ENCODE measurements at regions not wholly inside any gene's neighbourhood (a gene's known extent, or its start where the extent isn't known, plus 50 kb on each side); places are given as distances from the start of the nearest gene placed in this dataset.
"Not testable (repeated sequence)": the region's sequence is repeated elsewhere in the genome, so short reads cannot be mapped to it uniquely, and the experiment has no call there.

DNA sequence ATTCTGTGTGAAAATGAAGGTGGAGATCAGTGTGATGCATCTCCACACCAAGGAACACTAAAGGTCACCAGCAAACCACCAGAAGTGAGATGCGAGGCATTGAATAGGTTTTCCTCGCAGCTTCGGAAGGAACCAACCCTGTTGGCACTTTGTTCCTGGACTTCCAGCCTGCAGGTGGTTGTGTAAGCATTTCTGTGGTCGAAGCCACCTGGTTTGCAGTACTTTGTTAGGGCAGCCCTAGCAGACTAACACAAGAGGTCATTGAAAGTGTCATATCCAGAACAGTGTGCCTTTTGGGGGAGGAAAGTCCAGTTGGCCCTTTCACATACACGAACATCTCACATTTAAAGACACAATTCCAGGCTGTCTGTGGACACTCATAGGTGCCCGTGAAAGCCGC lies 237.2 kb upstream of the PLGLB1 start:
- DNase-seq (ENCODE audit: low read depth, low spot score); dilution Hi-C loops (cut with MboI; ENCODE audit: extremely low pct_ligation_motif_present, low sequenced_read_pairs); H3K27me3 ChIP-seq (ENCODE audit: control insufficient read depth, extremely low read depth, insufficient read depth, low read length); H3K4me2 ChIP-seq (ENCODE audit: control insufficient read depth, extremely low read depth, insufficient read depth, low read depth, low read length); H3K27ac ChIP-seq (ENCODE audit: control insufficient read depth, insufficient read depth, low read length); H4K20me1 ChIP-seq (ENCODE audit: control insufficient read depth, extremely low read depth, insufficient read depth, low read length); H3K36me3 ChIP-seq (ENCODE audit: control insufficient read depth in 2 of 2, extremely low read depth in 1 of 2, insufficient read depth in 2 of 2, low read length in 2 of 2); H3K4me3 ChIP-seq (ENCODE audit: control insufficient read depth in 2 of 3, extremely low read depth in 1 of 3, insufficient read depth in 2 of 3, low read depth in 1 of 3, low read length in 3 of 3); H3K79me2 ChIP-seq (ENCODE audit: control insufficient read depth, insufficient read depth, low read length); FAIRE-seq; H3K9me3 ChIP-seq (ENCODE audit: control insufficient read depth, low read depth, low read length); H3K9ac ChIP-seq (ENCODE audit: control insufficient read depth, extremely low read depth, insufficient read depth, low read length); H2AFZ ChIP-seq (ENCODE audit: control insufficient read depth, low read length); H3K4me1 ChIP-seq (ENCODE audit: control insufficient read depth, extremely low read depth, insufficient read depth, low read length); H3K9me1 ChIP-seq (ENCODE audit: control insufficient read depth, extremely low read depth, insufficient read depth, low read length): not testable (repeated sequence)

DNA sequence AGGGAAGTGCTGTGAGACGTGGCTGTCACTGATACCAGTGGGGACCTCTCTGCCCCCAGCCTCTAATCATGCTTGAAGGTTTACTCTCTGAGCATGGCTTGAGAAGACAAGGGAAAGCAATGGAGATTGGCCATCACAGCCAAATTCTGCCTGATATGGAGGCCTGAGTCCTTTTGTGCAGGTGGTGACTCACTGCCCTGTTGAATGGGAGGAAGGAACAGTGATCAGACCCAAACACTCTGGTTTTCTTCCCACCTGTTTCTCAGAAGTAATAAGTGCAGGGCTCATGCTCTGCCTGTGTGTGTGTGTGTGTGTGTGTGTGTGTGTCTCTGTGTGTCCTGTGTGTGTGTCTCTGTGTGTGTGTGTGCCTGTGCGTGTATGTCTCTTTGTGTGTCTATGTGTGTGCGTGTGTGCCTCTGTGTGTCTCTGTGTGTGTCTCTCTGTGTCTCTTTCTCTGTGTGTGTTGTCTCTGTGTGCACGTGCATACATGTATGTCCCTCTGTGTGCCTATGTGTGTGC lies 240.6 kb upstream of the PLGLB1 start:
- H3K9me3 ChIP-seq (ENCODE audit: control insufficient read depth, low read depth, low read length); H3K36me3 ChIP-seq (ENCODE audit: control insufficient read depth in 2 of 2, extremely low read depth in 1 of 2, insufficient read depth in 2 of 2, low read length in 2 of 2); H3K9me1 ChIP-seq (ENCODE audit: control insufficient read depth, extremely low read depth, insufficient read depth, low read length); FAIRE-seq; H3K4me2 ChIP-seq (ENCODE audit: control insufficient read depth, extremely low read depth, insufficient read depth, low read depth, low read length); H3K4me1 ChIP-seq (ENCODE audit: control insufficient read depth, extremely low read depth, insufficient read depth, low read length); H3K79me2 ChIP-seq (ENCODE audit: control insufficient read depth, insufficient read depth, low read length); H2AFZ ChIP-seq (ENCODE audit: control insufficient read depth, low read length); H3K27me3 ChIP-seq (ENCODE audit: control insufficient read depth, extremely low read depth, insufficient read depth, low read length); H3K4me3 ChIP-seq (ENCODE audit: control insufficient read depth in 2 of 3, extremely low read depth in 1 of 3, insufficient read depth in 2 of 3, low read depth in 1 of 3, low read length in 3 of 3); H3K27ac ChIP-seq (ENCODE audit: control insufficient read depth, insufficient read depth, low read length); dilution Hi-C loops (cut with MboI; ENCODE audit: extremely low pct_ligation_motif_present, low sequenced_read_pairs); DNase-seq (ENCODE audit: low read depth, low spot score); H3K9ac ChIP-seq (ENCODE audit: control insufficient read depth, extremely low read depth, insufficient read depth, low read length); H4K20me1 ChIP-seq (ENCODE audit: control insufficient read depth, extremely low read depth, insufficient read depth, low read length): not testable (repeated sequence)

- H3K4me1 ChIP-seq (ENCODE audit: control insufficient read depth, extremely low read depth, insufficient read depth, low read length); H3K36me3 ChIP-seq (ENCODE audit: control insufficient read depth in 2 of 2, extremely low read depth in 1 of 2, insufficient read depth in 2 of 2, low read length in 2 of 2); DNase-seq (ENCODE audit: low read depth, low spot score); H3K79me2 ChIP-seq (ENCODE audit: control insufficient read depth, insufficient read depth, low read length); H3K4me2 ChIP-seq (ENCODE audit: control insufficient read depth, extremely low read depth, insufficient read depth, low read depth, low read length); H3K9me3 ChIP-seq (ENCODE audit: control insufficient read depth, low read depth, low read length); H3K9ac ChIP-seq (ENCODE audit: control insufficient read depth, extremely low read depth, insufficient read depth, low read length); H3K4me3 ChIP-seq (ENCODE audit: control insufficient read depth in 2 of 3, extremely low read depth in 1 of 3, insufficient read depth in 2 of 3, low read depth in 1 of 3, low read length in 3 of 3); H3K9me1 ChIP-seq (ENCODE audit: control insufficient read depth, extremely low read depth, insufficient read depth, low read length); H2AFZ ChIP-seq (ENCODE audit: control insufficient read depth, low read length); H4K20me1 ChIP-seq (ENCODE audit: control insufficient read depth, extremely low read depth, insufficient read depth, low read length); FAIRE-seq; H3K27me3 ChIP-seq (ENCODE audit: control insufficient read depth, extremely low read depth, insufficient read depth, low read length); H3K27ac ChIP-seq (ENCODE audit: control insufficient read depth, insufficient read depth, low read length); dilution Hi-C loops (cut with MboI; ENCODE audit: extremely low pct_ligation_motif_present, low sequenced_read_pairs): not testable (repeated sequence)
Measured at GRCh38 chr2:87263868-87264518, 242.3 kb upstream of the PLGLB1 start.

DNA sequence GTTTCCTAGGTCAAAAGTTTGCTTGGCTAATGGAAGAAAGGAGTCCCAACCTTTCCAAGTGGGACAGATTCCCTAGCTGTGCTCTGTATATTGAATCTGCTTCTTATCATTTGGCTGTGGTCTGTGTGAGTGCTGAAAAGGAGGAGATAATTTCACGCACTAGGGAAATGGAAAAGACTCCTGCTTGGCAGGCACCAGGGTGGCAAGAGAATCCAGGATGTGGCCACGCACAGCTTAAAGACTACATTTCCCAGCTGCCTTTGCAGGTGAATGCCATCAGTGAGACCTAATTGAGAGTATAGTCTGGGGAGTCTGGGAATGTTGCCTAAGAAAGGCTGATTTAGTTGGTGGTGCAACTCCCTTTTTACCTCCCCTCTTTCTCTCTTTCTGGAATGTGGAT lies 253.5 kb upstream of the PLGLB1 start:
- H3K4me3 ChIP-seq (ENCODE audit: control insufficient read depth in 2 of 3, extremely low read depth in 1 of 3, insufficient read depth in 2 of 3, low read depth in 1 of 3, low read length in 3 of 3); H2AFZ ChIP-seq (ENCODE audit: control insufficient read depth, low read length); H3K4me2 ChIP-seq (ENCODE audit: control insufficient read depth, extremely low read depth, insufficient read depth, low read depth, low read length); H3K9ac ChIP-seq (ENCODE audit: control insufficient read depth, extremely low read depth, insufficient read depth, low read length); H3K36me3 ChIP-seq (ENCODE audit: control insufficient read depth in 2 of 2, extremely low read depth in 1 of 2, insufficient read depth in 2 of 2, low read length in 2 of 2); H3K79me2 ChIP-seq (ENCODE audit: control insufficient read depth, insufficient read depth, low read length); dilution Hi-C loops (cut with MboI; ENCODE audit: extremely low pct_ligation_motif_present, low sequenced_read_pairs); DNase-seq (ENCODE audit: low read depth, low spot score); H3K27me3 ChIP-seq (ENCODE audit: control insufficient read depth, extremely low read depth, insufficient read depth, low read length); H3K9me1 ChIP-seq (ENCODE audit: control insufficient read depth, extremely low read depth, insufficient read depth, low read length); H3K4me1 ChIP-seq (ENCODE audit: control insufficient read depth, extremely low read depth, insufficient read depth, low read length); H3K27ac ChIP-seq (ENCODE audit: control insufficient read depth, insufficient read depth, low read length); H3K9me3 ChIP-seq (ENCODE audit: control insufficient read depth, low read depth, low read length); FAIRE-seq; H4K20me1 ChIP-seq (ENCODE audit: control insufficient read depth, extremely low read depth, insufficient read depth, low read length): not testable (repeated sequence)

DNA sequence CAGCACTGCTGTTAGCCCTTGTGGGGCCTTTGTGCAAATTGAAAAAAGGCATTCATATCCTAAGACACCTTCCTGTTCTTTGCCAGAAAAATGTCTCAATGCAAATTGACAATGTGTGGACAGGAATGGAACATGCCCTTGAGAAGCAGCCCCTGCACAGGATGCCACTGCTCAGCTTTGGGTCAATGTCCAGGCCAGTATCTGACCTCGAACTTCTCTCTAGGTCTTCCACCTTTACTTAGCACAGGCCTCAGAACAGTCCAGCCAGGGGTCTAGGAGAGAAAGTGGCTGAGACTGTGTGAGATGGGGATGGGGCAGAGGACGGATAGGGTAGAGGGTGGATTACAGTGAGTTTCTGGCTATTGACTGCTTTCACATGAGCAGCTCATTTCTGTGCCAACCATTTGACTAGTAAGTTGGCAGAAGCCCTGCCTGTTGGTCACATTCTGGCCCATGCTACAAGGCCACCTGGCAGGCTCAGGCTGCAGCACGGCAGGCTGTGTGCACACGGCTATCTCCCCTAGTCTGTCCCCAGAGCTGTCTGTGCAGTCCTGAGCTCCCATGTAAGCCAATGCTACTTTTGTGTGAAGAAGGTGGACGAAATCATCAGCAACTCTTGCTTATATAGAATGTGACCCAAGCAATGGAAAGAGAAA lies 254.5 kb upstream of the PLGLB1 start:
- FAIRE-seq; H3K27me3 ChIP-seq (ENCODE audit: control insufficient read depth, extremely low read depth, insufficient read depth, low read length); H3K36me3 ChIP-seq (ENCODE audit: control insufficient read depth in 2 of 2, extremely low read depth in 1 of 2, insufficient read depth in 2 of 2, low read length in 2 of 2); H3K9me1 ChIP-seq (ENCODE audit: control insufficient read depth, extremely low read depth, insufficient read depth, low read length); H3K27ac ChIP-seq (ENCODE audit: control insufficient read depth, insufficient read depth, low read length); H4K20me1 ChIP-seq (ENCODE audit: control insufficient read depth, extremely low read depth, insufficient read depth, low read length); H3K4me1 ChIP-seq (ENCODE audit: control insufficient read depth, extremely low read depth, insufficient read depth, low read length); DNase-seq (ENCODE audit: low read depth, low spot score); H3K4me2 ChIP-seq (ENCODE audit: control insufficient read depth, extremely low read depth, insufficient read depth, low read depth, low read length); H3K9ac ChIP-seq (ENCODE audit: control insufficient read depth, extremely low read depth, insufficient read depth, low read length); H3K4me3 ChIP-seq (ENCODE audit: control insufficient read depth in 2 of 3, extremely low read depth in 1 of 3, insufficient read depth in 2 of 3, low read depth in 1 of 3, low read length in 3 of 3); H2AFZ ChIP-seq (ENCODE audit: control insufficient read depth, low read length); H3K79me2 ChIP-seq (ENCODE audit: control insufficient read depth, insufficient read depth, low read length); dilution Hi-C loops (cut with MboI; ENCODE audit: extremely low pct_ligation_motif_present, low sequenced_read_pairs); H3K9me3 ChIP-seq (ENCODE audit: control insufficient read depth, low read depth, low read length): not testable (repeated sequence)
